ENCODE measurements at regions not wholly inside any gene's neighbourhood (a gene's known extent, or its start where the extent isn't known, plus 50 kb on each side); places are given as distances from the start of the nearest gene placed in this dataset.

DNA sequence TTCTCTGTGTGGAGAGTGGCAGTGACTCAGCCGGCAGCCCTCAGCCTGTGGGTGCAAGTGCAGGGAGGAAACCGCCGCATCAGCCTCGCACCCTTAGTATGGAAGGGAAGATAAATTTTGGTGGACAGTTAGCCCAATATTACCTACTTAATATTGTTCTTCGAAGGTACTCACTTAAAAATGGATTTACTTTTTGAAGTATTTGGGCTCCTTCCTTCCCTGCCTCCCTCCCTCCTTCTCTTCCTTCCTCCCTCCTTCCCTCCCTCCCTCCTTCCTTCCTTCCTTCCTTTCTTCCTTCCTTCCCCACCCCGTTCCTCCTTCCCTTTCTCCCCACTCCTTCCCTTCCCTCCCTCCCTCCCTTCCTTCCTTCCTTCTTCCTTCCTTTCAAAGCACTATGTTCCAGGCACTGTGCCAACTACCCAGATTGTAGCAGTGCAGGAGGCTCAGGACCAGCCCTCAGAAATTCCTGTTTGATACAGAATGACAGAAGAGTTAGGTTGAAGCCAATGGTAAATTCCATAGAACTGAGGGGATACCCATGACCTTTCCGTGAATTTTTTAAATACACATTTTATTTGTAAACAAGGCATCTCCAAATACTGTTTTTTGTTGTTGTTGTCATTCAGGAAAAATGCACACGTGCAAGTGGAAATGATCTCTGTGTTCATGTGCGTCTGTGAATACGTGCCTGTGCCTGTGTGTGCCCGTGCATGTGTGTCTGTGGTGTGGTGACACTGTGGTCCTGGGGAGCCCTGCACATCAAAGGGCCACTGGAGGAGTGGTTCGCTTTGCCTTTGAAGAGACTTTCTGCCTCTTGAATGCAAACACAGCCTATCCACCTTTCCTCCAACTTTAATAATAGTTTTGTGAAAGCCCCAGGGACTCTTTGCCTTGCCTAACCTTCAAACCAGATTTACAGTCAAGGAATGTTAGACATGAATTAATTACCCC is 141.7 kb downstream of the EDN3 start:
- in situ Hi-C loops (cut with HindIII; ENCODE audit: low sequenced_read_pairs) = no loop called here
- TF ChIP-seq, protein P1, sequence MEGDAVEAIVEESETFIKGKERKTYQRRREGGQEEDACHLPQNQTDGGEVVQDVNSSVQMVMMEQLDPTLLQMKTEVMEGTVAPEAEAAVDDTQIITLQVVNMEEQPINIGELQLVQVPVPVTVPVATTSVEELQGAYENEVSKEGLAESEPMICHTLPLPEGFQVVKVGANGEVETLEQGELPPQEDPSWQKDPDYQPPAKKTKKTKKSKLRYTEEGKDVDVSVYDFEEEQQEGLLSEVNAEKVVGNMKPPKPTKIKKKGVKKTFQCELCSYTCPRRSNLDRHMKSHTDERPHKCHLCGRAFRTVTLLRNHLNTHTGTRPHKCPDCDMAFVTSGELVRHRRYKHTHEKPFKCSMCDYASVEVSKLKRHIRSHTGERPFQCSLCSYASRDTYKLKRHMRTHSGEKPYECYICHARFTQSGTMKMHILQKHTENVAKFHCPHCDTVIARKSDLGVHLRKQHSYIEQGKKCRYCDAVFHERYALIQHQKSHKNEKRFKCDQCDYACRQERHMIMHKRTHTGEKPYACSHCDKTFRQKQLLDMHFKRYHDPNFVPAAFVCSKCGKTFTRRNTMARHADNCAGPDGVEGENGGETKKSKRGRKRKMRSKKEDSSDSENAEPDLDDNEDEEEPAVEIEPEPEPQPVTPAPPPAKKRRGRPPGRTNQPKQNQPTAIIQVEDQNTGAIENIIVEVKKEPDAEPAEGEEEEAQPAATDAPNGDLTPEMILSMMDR (IDR thresholded peaks at IDR 0.05; ENCODE audit: low read depth, low read length, missing control alignments) = no peak
- no peak overlapping the region for H3K4me3 ChIP-seq (ENCODE audit: low read depth, low read length)
- no peak for DNase-seq (ENCODE audit: low read depth)

DNA sequence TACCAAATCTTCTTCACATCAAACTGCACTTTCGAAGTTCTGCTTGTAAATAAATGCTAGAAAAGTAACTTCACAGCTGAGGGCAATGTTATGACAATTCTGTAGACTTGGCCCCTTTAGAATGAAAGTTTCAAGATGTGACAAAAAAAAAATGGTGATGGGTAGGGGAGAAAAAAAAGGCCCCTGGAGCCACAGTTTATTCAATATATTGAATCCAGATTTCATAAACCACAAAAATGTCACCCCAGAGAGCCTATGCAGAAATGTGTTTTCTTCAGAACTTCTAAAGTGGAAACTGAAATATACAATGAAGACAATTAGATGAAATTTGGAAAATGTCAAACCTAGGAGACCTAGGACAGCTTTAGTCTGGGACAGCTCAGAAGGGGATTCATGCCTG is 143.1 kb downstream of the EDN3 start:
- TF ChIP-seq, protein P1 (IDR thresholded peaks at IDR 0.05; ENCODE audit: low read depth, low read length, missing control alignments) = no peak
- no peak for DNase-seq (ENCODE audit: low read depth)
- no peak overlapping the region for H3K4me3 ChIP-seq (ENCODE audit: low read depth, low read length)
- in situ Hi-C loops (cut with HindIII; ENCODE audit: low sequenced_read_pairs) = no loop called here

DNA sequence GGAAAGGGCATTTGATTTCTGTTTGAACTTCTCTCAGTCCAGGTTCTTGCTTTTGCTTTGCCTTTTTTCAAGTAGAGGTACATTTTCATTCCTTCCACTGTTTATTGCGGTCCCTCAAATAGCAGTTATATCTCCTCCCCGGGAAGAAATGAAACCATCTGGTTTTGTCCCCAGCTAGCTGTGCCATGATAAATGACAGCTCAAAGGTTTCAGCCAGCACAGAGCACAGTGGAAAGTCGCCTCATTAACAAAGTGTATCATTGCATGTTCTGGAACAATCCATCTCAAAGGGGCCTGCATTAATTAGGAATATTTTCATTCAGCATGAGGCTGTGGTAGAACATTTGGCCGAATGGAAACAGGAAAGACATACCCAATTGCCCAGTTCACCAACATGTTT is 146.0 kb downstream of the EDN3 start:
- DNase-seq (ENCODE audit: low read depth) = no peak
- in situ Hi-C loops (cut with HindIII; ENCODE audit: low sequenced_read_pairs) = no loop called here
- TF ChIP-seq, protein P1 (IDR thresholded peaks at IDR 0.05; ENCODE audit: low read depth, low read length, missing control alignments) = no peak
- no peak overlapping the region for H3K4me3 ChIP-seq (ENCODE audit: low read depth, low read length)

DNA sequence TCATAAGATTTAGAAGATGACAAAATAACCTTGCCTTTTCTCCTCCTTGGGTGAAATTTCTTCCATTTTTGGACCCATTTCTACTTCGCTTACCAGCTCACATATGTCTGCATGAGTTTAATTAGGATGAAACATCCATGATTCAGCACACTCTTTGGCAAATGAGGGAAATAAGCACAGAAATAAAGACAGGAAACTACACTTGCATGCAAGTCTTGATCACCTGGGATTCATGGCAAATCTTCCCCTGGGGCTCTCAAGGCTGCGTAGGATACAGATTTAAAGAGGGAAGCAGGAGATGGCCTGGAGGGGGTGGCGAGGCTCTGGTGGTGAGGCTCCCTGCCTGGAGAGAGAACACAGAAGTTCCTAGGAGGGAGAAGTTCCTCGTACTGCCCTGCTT is 147.8 kb downstream of the EDN3 start:
- no peak overlapping the region for H3K4me3 ChIP-seq (ENCODE audit: low read depth, low read length)
- no peak for DNase-seq (ENCODE audit: low read depth)
- TF ChIP-seq, protein P1 (IDR thresholded peaks at IDR 0.05; ENCODE audit: low read depth, low read length, missing control alignments) = no peak
- in situ Hi-C loops (cut with HindIII; ENCODE audit: low sequenced_read_pairs) = no loop called here

DNA sequence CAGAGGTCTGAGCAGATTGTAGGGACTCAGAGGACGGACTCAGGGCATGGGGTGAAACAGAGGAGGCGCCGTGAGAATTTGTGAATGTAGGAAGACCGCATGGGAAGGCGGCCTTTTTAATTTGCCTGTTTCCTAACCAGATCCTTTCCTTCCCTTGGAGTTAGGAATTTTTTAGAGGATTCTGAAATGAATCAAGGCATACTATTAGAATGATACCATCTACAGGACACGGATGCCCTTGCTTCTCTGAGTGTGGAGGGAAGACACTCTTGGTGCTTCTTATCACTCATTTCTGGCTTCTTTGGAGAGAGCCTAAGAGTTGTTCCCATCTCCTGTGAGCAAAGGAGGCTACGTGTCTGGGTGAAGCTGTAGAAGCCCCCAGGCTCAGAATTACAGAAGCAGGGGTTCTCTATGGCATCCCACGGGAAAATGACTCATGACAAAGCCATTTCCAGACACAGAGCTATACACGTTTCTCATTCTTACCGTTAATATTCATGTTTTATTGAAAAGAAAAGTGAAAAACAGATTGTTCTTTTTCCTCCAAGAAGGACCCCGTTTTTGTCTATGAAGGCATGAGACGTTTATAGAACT is 148.5 kb downstream of the EDN3 start:
- in situ Hi-C loops (cut with HindIII; ENCODE audit: low sequenced_read_pairs) = no loop called here
- TF ChIP-seq, protein P1 (IDR thresholded peaks at IDR 0.05; ENCODE audit: low read depth, low read length, missing control alignments) = no peak
- no peak overlapping the region for H3K4me3 ChIP-seq (ENCODE audit: low read depth, low read length)
- DNase-seq (ENCODE audit: low read depth) = no peak

DNA sequence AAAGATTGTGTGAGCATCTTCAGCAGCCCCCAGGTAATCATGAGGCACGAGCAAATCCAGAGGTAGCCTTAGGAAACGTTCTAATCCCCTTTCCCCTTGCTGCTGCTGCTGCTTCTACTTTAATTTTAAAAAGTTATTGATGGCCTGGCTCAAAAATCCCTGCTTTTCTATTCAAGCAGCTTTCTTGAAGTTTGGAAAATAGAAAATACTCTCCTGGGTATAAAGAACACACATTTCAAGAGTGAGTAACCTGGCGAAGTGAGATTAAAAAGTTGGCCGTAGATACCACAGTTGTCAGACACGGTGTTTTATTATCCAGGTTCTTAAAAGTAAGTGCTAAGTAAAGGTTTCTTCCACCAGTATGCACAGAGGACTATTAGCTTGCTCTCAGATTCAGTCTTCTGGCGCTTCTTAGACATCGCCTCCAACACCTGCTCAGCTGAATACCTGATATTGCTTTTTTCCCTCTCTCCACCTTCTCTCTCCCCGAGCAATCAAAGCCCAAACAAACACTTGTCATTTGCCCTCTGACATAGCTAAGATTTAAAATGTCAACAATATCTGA is 150.7 kb downstream of the EDN3 start:
- no peak overlapping the region for H3K4me3 ChIP-seq (ENCODE audit: low read depth, low read length)
- in situ Hi-C loops (cut with HindIII; ENCODE audit: low sequenced_read_pairs) = no loop called here
- DNase-seq (ENCODE audit: low read depth) = no peak
- TF ChIP-seq, protein P1 (IDR thresholded peaks at IDR 0.05; ENCODE audit: low read depth, low read length, missing control alignments) = no peak
